NK-92 treated with Interleukin-12 subunit alpha and Interleukin-12 subunit beta, amount 100 ng/mL, for 24 hours (cell line): ENCODE measurements at regions not wholly inside any gene's neighbourhood (a gene's known extent, or its start where the extent isn't known, plus 50 kb on each side); places are given as distances from the start of the nearest gene placed in this dataset.

Source experiments
- DNase-seq: peaks from one replicate; lab custom pipeline; 2025; lab: John Stamatoyannopoulos, UW

GRCh38 chr7:113464096-113464855, 345.9 kb upstream of the SMIM30 start:
- DNase-seq = no peak

DNA sequence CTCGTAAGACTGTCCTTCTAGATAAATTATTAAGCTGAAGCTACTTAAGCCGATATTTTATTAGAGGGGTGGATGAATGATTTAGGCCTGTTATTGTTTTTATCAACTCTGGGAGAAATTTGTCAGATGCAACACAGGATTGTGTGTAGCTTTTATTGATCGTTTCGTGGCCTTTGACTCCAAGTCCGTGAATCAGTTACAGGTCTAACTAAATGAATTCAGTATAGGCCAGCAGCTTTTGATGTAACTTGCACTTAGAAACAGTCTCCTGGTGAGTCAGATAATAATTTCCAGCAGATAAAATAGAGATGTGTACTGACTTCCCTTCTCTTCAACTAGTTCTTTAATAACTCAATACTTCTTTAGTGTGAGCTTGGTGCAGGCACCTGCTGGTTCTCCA, 341.7 kb upstream of the SMIM30 start:
- DNase-seq = no peak

- DNase-seq = no peak
These were observed 338.2 kb upstream of the SMIM30 start for GRCh38 chr7:113456533-113456932.

- no peak for DNase-seq
These were observed 336.3 kb upstream of the SMIM30 start for GRCh38 chr7:113454597-113455169.

- DNase-seq = no peak
These were observed 333.9 kb upstream of the SMIM30 start for GRCh38 chr7:113452245-113452644.

DNA sequence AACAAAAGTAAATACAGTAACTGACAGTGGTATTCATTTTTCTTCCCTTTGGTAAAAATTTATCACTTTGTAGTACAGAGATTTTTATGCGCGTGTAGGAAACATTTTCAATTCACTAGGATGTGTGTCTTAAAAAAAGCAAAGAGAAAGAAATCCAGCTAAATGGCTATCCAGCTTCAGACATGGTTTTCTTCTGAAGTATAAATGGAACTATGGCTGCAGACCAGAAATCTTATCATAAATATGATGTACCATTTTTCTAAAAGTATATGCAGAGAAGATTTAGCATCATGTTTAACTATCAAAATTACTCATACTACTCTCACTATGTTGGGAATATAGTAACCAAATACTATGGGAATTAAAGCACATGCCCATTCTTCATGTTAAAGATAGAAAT, 328.4 kb upstream of the SMIM30 start:
- DNase-seq = no peak

DNA sequence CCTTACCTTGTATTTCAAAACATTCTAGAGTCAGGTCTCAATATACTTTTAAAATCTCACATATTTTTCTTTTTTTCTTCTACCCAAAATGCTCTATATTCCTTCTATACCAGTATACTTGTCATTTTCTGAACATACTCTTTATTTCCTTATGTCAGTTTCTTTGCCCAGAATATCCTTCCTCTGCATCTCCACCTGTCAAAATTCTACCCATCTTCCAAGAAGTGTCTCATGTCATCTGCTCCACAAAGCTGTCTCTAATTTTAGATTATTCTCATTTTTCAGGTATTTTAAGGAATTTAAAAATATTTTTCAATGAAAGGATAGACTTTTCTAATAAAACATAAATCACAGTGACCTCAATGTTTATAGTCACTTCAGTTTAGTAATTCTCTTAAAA, 328.0 kb upstream of the SMIM30 start:
- no peak for DNase-seq

GRCh38 chr7:113444261-113444660, 325.9 kb upstream of the SMIM30 start:
- DNase-seq = no peak

GRCh38 chr7:113440173-113440572, 321.8 kb upstream of the SMIM30 start:
- DNase-seq = no peak

GRCh38 chr7:113431406-113431805, 313.1 kb upstream of the SMIM30 start:
- no peak for DNase-seq

GRCh38 chr7:113424185-113424817, 305.9 kb upstream of the SMIM30 start:
- no peak for DNase-seq

GRCh38 chr7:113421696-113422330, 303.5 kb upstream of the SMIM30 start:
- peak; percentile 65 for DNase-seq

GRCh38 chr7:113414401-113415035, 296.2 kb upstream of the SMIM30 start:
- no peak for DNase-seq

DNA sequence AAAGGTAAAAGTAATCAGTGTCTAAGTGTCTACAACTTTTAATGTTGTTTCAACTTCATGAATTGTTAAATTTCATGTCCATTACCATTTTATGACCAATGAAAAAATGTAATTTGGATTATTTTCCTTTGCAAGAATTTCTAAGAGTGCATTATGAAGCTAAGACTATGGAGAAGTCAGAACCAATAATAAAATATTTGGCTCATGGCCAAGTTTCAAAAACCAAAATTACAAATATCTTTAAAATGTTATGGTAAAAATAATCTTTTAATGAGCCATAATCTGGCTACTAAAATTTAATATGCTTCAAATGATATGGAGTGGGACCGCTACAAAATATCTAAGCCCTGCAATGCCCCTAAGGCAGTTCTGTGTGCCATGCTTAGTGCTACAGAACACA, 294.1 kb upstream of the SMIM30 start:
- DNase-seq = no peak

DNA sequence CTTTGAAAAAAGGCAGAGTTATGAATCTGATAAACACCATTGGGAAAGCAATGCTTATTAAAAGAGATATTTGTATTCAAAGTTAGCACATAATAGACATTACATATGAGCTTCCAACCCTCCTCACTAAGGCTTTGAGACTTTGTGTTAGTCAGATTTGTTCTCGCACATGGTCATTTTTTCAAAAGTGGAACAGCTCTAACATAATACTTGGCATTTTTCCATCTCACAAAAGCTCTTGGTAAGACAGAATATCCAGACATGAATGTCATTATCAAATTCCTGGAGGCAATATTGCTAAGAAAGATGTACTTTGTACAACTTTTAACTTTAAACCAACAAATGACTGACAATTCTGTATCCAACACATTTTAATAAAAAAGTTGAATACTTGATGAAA, 292.4 kb upstream of the SMIM30 start:
- DNase-seq = no peak

- no peak for DNase-seq
These were observed 290.6 kb upstream of the SMIM30 start for GRCh38 chr7:113408999-113409398.

DNA sequence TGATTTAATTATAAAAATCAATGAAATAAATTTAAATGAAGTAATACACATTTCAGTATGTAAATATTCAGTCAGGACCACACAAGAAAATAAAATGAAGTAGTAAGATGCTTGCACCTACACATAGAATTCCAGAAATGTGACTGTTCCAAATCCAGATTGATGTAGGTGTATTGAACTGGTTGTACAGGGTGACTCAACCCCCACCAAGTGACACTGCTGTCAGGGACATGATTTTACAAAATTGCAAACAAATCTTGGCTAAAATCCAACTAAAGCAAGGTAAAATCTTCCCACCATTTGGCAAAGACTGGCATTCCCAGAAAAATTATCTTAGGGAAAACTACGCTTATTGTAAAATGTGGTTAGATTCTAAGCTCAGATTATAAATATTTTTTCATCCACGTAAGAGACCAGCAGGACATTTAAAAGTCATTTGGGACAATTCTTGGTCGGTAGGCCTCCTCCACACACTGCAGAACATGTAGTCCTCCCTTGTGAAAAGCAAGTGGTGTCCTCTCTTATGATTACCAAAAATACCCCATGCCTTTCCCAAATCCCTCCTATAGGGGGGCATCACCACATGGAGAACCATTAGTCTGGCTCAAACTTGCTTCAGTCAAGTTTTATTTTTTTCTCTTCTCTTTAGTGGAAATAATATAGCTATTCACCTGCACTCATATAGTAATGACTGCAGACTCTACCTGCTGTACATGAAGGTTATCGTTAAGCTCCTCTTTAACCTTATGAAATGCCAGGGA, 287.1 kb upstream of the SMIM30 start:
- DNase-seq = no peak

GRCh38 chr7:113404245-113404644, 285.9 kb upstream of the SMIM30 start:
- DNase-seq = no peak

GRCh38 chr7:113402482-113402881, 284.1 kb upstream of the SMIM30 start:
- DNase-seq = no peak

DNA sequence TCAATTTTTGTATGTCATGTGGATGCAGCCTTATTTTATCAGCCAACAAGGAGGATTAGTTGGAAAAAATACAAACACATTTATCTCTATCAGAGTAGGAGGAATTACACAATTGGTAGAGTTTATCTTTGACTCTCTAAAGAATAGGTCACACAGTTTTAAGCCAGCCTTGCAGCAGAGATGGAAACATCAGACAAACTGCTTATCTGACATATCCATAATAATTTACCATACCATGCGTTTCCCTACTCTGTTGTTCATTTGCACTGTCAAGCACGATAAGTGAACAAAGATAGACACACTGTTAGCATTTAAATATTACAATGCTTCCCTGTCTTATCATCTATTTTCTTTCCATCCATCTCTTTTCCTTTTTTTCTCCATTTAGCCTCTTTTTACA, 283.7 kb upstream of the SMIM30 start:
- DNase-seq = no peak

GRCh38 chr7:113394856-113395255, 276.5 kb upstream of the SMIM30 start:
- no peak for DNase-seq
